GM18867 (cell line): ENCODE measurements at regions not wholly inside any gene's neighbourhood (a gene's known extent, or its start where the extent isn't known, plus 50 kb on each side); places are given as distances from the start of the nearest gene placed in this dataset.

Source experiments
- ATAC-seq: cut with Tn5 transposase; IDR thresholded peaks from one replicate; pipeline ENCODE4 v1.9.1; 2021; ENCODE audit warnings: mild to moderate bottlenecking, moderate library complexity; ENCODE audit not compliant: unreplicated experiment

- no peak for ATAC-seq
These were observed 228.0 kb downstream of the RDH14 start for GRCh38 chr2:18332477-18332876.

GRCh38 chr2:18325118-18325517 is 235.3 kb downstream of the RDH14 start:
- no peak for ATAC-seq

GRCh38 chr2:18319987-18320386 is 240.5 kb downstream of the RDH14 start:
- ATAC-seq: no peak

GRCh38 chr2:18317017-18317416 is 243.4 kb downstream of the RDH14 start:
- ATAC-seq: no peak

- ATAC-seq: no peak
These were observed 247.6 kb downstream of the RDH14 start for GRCh38 chr2:18312818-18313217.

- ATAC-seq: no peak
These were observed 248.8 kb downstream of the RDH14 start for GRCh38 chr2:18311420-18312195.

- no peak for ATAC-seq
These were observed 250.8 kb downstream of the RDH14 start for GRCh38 chr2:18309627-18310026.

- no peak for ATAC-seq
These were observed 251.3 kb downstream of the RDH14 start for GRCh38 chr2:18309188-18309587.

GRCh38 chr2:18304849-18305248 is 255.6 kb downstream of the RDH14 start:
- ATAC-seq: no peak

- no peak for ATAC-seq
These were observed 258.9 kb downstream of the RDH14 start for GRCh38 chr2:18301421-18302139.

GRCh38 chr2:18299423-18300212 is 260.8 kb downstream of the RDH14 start:
- no peak for ATAC-seq

- ATAC-seq: no peak
These were observed 262.9 kb downstream of the RDH14 start for GRCh38 chr2:18297534-18298058.

GRCh38 chr2:18290386-18290785 is 270.1 kb downstream of the RDH14 start:
- ATAC-seq: no peak

GRCh38 chr2:18286897-18287296 is 273.6 kb downstream of the RDH14 start:
- no peak for ATAC-seq

GRCh38 chr2:18284331-18284730 is 276.1 kb downstream of the RDH14 start:
- ATAC-seq: no peak

- ATAC-seq: no peak
These were observed 278.4 kb downstream of the RDH14 start for GRCh38 chr2:18282026-18282425.

- ATAC-seq: no peak
These were observed 283.8 kb downstream of the RDH14 start for GRCh38 chr2:18276583-18277075.

- ATAC-seq: no peak
These were observed 287.2 kb downstream of the RDH14 start for GRCh38 chr2:18273205-18273604.

GRCh38 chr2:18272148-18272494 is 288.3 kb downstream of the RDH14 start:
- no peak for ATAC-seq

GRCh38 chr2:18271370-18272147 is 288.9 kb downstream of the RDH14 start:
- no peak for ATAC-seq
